Upper lobe of left lung (tissue), 6 donors: ENCODE measurements at regions not wholly inside any gene's neighbourhood (a gene's known extent, or its start where the extent isn't known, plus 50 kb on each side); places are given as distances from the start of the nearest gene placed in this dataset.
"Not testable (repeated sequence)": the region's sequence is repeated elsewhere in the genome, so short reads cannot be mapped to it uniquely, and the experiment has no call there.

Experiments
- ATAC-seq, 2 donors: fragments of 200-7000 bp; cut with Tn5 transposase; one replicate each; pipeline ENCODE4 v1.9.1; 2022; ENCODE audit warnings: mild to moderate bottlenecking in 2 of 2, moderate library complexity in 2 of 2; ENCODE audit not compliant: low FRiP score in 2 of 2
- DNase-seq, 2 donors: peaks; one replicate each; pipeline ENCODE4 v3.0.0-alpha.2; 2019 to 2020
- H3K27ac ChIP-seq, 4 donors: fragments of 200-600 bp; sonication (generic); one replicate each; pipeline ENCODE4 v1.5.1; 2016 to 2019
- H3K27me3 ChIP-seq, 4 donors: fragments of 200-600 bp; sonication (generic); one replicate each; pipeline ENCODE4 v1.5.1; 2017 to 2019
- H3K36me3 ChIP-seq, 4 donors: fragments of 200-600 bp; sonication (generic); one replicate each; pipeline ENCODE4 v1.5.1; 2016 to 2019
- H3K4me1 ChIP-seq, 4 donors: fragments of 200-600 bp; sonication (generic); one replicate each; pipeline ENCODE4 v1.5.1; 2018 to 2019
- H3K4me3 ChIP-seq, 4 donors: fragments of 200-600 bp; sonication (generic); one replicate each; pipeline ENCODE4 v1.5.1; 2017 to 2019; ENCODE audit warnings: mild to moderate bottlenecking in 2 of 4, moderate library complexity in 1 of 4
- H3K9me3 ChIP-seq, 4 donors: fragments of 200-600 bp; sonication (generic); one replicate each; pipeline ENCODE4 v1.5.1; 2018 to 2019
- EP300 ChIP-seq, 4 donors: sonication (generic); formaldehyde crosslinking; IDR thresholded peaks; one replicate each; pipeline ENCODE4 v1.5.1; 2017; ENCODE audit warnings: antibody characterized with exemption in 4 of 4, control low read depth in 2 of 4
- POLR2A ChIP-seq, 4 donors: fragments of 450-650 bp; IDR thresholded peaks; one replicate each; pipeline ENCODE4 v1.5.1; 2016 to 2017; ENCODE audit warnings: antibody characterized with exemption in 4 of 4, mild to moderate bottlenecking in 2 of 4
- POLR2AphosphoS5 ChIP-seq, 2 donors: sonication (generic); formaldehyde crosslinking; IDR thresholded peaks; one replicate each; pipeline ENCODE4 v1.5.1; 2017; ENCODE audit warnings: antibody characterized with exemption in 2 of 2
- WGBS, 2 donors: methylation state at CpG; one replicate each; pipeline ENCODE4 v1.1.5; 2017 to 2018; 5-methylcytosine and 5-hydroxymethylcytosine counted together
- TF ChIP-seq, protein P1 (sequence below), 6 experiments: fragments of 450-650 bp in 4 of 6; fragments of 200-600 bp in 2 of 6; sonication (generic) in 2 of 6; IDR thresholded peaks; one replicate each; pipeline ENCODE4 v1.5.1; 2016 to 2019; ENCODE audit warnings: antibody characterized with exemption in 6 of 6
- donor health status: DM: no; HTN: no; CAD: no; lungs with moderate emphysema.
- donor health status: DM: no; HTN: yes; CAD: no; lungs with severe emphysema.

DNA sequence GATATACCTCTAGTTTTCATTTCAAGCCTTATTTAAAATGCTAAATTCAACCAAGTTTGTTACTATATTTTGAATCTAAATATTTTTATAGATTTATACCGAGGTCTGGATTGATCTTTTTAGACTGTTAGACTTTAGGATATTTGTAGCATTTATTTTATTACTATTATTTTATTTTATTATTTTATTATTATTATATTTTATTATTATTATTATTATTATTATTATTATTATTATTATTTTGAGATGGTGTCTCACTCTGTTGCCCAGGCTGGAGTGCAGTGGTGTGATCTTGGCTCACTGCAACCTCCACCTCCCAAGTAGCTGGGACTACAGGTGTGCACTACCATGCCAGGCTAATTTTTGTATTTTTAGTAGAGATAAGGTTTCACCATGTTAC lies 195.3 kb downstream of the ALX1 start:
- H3K27me3 ChIP-seq, H3K4me3 ChIP-seq, H3K27ac ChIP-seq, H3K36me3 ChIP-seq, ATAC-seq, DNase-seq, H3K4me1 ChIP-seq, H3K9me3 ChIP-seq: not testable (repeated sequence)
- 95 to 100% methylated on average over 1 of the region's 1 CpG for WGBS, 2 donors

DNA sequence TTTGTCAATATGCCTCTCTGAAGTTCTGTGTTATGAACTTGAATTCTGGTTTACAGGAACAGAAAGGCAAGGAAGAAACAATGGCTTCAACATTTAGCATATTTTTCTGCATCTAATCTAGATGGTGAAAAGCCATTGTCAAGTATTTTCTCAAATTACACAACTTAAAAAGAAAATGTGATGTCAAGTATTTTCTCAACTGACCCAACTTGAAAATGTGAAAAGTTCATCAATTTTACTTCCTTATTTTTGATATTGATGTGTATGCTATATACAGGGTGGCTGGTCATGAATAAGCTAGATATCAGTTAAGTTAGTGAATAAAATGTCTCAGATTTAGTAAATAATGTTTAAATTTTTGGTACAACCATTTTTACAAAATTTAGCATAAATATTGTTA lies 196.7 kb downstream of the ALX1 start:
- TF ChIP-seq EP300 (IDR thresholded peaks at IDR 0.05) (no peak), POLR2AphosphoS5 (IDR thresholded peaks at IDR 0.05) (no peak), POLR2A (IDR thresholded peaks at IDR 0.05) (no peak)
- TF ChIP-seq, protein P1, sequence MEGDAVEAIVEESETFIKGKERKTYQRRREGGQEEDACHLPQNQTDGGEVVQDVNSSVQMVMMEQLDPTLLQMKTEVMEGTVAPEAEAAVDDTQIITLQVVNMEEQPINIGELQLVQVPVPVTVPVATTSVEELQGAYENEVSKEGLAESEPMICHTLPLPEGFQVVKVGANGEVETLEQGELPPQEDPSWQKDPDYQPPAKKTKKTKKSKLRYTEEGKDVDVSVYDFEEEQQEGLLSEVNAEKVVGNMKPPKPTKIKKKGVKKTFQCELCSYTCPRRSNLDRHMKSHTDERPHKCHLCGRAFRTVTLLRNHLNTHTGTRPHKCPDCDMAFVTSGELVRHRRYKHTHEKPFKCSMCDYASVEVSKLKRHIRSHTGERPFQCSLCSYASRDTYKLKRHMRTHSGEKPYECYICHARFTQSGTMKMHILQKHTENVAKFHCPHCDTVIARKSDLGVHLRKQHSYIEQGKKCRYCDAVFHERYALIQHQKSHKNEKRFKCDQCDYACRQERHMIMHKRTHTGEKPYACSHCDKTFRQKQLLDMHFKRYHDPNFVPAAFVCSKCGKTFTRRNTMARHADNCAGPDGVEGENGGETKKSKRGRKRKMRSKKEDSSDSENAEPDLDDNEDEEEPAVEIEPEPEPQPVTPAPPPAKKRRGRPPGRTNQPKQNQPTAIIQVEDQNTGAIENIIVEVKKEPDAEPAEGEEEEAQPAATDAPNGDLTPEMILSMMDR (IDR thresholded peaks at IDR 0.05): no peak
- DNase-seq (no peak), ATAC-seq (no peak)
- Histone ChIP-seq H3K9me3 (no peaks in the 10 kb centered on the region), H3K27me3 (no peaks in the 10 kb centered on the region), H3K4me1 (no peaks in the 10 kb centered on the region), H3K4me3 (no peak overlapping the region), H3K27ac (no peak overlapping the region), H3K36me3 (no peaks in the 10 kb centered on the region)

DNA sequence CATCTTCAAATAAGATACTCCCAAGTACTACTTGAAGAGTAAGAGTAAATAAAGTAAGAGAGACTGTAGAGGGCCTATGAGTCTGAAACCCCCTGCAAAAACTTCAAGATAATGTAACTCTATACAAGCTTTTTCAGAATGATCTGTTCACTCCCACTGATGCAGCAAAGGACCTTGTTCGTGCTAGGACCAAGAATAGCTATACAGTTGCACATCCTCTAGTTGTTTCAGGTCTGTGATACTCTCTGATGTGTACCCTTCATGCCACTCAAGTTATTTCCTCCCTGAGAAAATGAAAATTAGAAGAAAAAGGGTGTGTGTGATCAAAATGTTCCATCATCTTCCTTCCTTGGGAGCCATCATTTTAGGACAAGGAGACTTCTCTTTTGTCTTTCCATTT lies 204.4 kb downstream of the ALX1 start:
- H3K9me3 ChIP-seq: no peaks in the 10 kb centered on the region
- H3K27me3 ChIP-seq: no peaks in the 10 kb centered on the region
- DNase-seq: no peak
- no peaks in the 10 kb centered on the region for H3K4me1 ChIP-seq
- H3K36me3 ChIP-seq: no peaks in the 10 kb centered on the region
- TF ChIP-seq EP300 (IDR thresholded peaks at IDR 0.05): no peak
- no peak for TF ChIP-seq POLR2AphosphoS5 (IDR thresholded peaks at IDR 0.05)
- TF ChIP-seq POLR2A (IDR thresholded peaks at IDR 0.05): no peak
- TF ChIP-seq, protein P1 (IDR thresholded peaks at IDR 0.05): no peak
- ATAC-seq: no peak
- 61 to 71% methylated on average over 1 of the region's 1 CpG for WGBS, 2 donors
- no peak overlapping the region for H3K4me3 ChIP-seq
- H3K27ac ChIP-seq: no peak overlapping the region

DNA sequence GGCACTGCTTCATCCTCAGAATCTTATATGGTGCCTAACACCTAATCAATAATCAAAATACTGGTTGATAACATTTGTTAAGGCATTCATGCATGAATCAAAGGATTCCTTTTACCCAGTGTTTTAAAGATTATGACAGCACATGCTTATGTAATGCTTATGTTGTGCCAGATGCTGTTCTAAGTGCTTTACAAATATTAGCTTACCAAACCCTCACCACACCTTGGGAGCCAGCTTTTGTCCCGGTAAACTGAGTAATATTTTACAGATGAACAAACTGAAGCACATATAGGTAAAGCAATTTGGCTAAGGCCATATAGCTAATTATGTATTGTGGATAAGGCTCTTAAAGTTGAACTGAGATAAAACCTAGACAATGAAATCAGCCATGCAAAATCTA lies 209.2 kb downstream of the ALX1 start:
- ATAC-seq: no peak
- H3K36me3 ChIP-seq: no peaks in the 10 kb centered on the region
- no peak for DNase-seq
- no peak for TF ChIP-seq POLR2A (IDR thresholded peaks at IDR 0.05)
- TF ChIP-seq, protein P1 (IDR thresholded peaks at IDR 0.05): no peak
- TF ChIP-seq POLR2AphosphoS5 (IDR thresholded peaks at IDR 0.05): no peak
- TF ChIP-seq EP300 (IDR thresholded peaks at IDR 0.05): no peak
- H3K4me3 ChIP-seq: no peak overlapping the region
- H3K9me3 ChIP-seq: no peaks in the 10 kb centered on the region
- no peaks in the 10 kb centered on the region for H3K4me1 ChIP-seq
- H3K27ac ChIP-seq: no peak overlapping the region
- whole genome bisulfite sequencing, 2 donors: 65 to 70% methylated on average over 1 of the region's 1 CpG
- no peaks in the 10 kb centered on the region for H3K27me3 ChIP-seq

DNA sequence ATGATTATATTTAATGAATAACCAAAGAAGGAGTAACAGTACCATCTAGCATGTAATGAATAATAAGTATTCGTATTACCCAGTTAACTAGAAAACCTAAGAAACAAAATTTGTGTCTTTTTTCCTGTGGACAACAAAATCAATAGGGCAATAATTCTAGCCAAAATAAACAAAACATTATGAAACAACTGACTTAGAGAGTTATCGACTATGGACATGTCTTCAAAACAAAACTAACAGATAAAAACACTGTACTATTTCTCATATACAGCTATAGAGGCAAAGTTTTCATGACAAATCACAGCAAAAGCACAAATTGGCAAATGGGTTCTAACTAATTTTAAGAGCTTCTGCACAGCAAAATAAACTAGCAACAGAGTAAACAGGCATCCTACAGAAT lies 224.1 kb downstream of the ALX1 start:
- DNase-seq (no peak), ATAC-seq (no peak)
- Histone ChIP-seq H3K27ac (no peak overlapping the region), H3K27me3 (no peaks in the 10 kb centered on the region), H3K36me3 (no peaks in the 10 kb centered on the region), H3K9me3 (no peaks in the 10 kb centered on the region), H3K4me3 (no peak overlapping the region), H3K4me1 (no peaks in the 10 kb centered on the region)
- TF ChIP-seq, protein P1 (IDR thresholded peaks at IDR 0.05): no peak
- TF ChIP-seq POLR2AphosphoS5 (IDR thresholded peaks at IDR 0.05) (no peak), EP300 (IDR thresholded peaks at IDR 0.05) (no peak), POLR2A (IDR thresholded peaks at IDR 0.05) (no peak)
- 80 to 82% methylated on average over 2 of the region's 2 CpGs for WGBS, 2 donors
